Panc1 (cell line): ENCODE measurements at regions not wholly inside any gene's neighbourhood (a gene's known extent, or its start where the extent isn't known, plus 50 kb on each side); places are given as distances from the start of the nearest gene placed in this dataset.

Experiments used
- POLR2AphosphoS5 ChIP-seq: IDR thresholded peaks from 2 replicates; pipeline ENCODE4 v1.6.1; 2012; ENCODE audit warnings: mild to moderate bottlenecking, low read depth, low read length, moderate library complexity
- SIN3A ChIP-seq: IDR thresholded peaks from 2 replicates; pipeline ENCODE4 v1.6.1; 2012; ENCODE audit warnings: low read depth, mild to moderate bottlenecking, low read length, moderate library complexity, borderline replicate concordance; ENCODE audit not compliant: insufficient read depth
- TCF7L2 ChIP-seq: IDR thresholded peaks from 2 replicates; pipeline ENCODE4 v1.6.1; 2011; ENCODE audit warnings: mild to moderate bottlenecking, low read depth, low read length, inconsistent platforms
- TF ChIP-seq, protein P1 (sequence below): fragments of 450-650 bp; IDR thresholded peaks from 2 replicates; pipeline ENCODE4 v1.5.1; 2017; ENCODE audit warnings: mild to moderate bottlenecking
- TF ChIP-seq, protein P2 (sequence below), 2 experiments: IDR thresholded peaks; 2 replicates each; pipeline ENCODE4 v1.6.1; 2011 to 2012; ENCODE audit warnings: low read depth in 2 of 2, control low read depth in 1 of 2, low read length in 1 of 2, mild to moderate bottlenecking in 1 of 2, moderate library complexity in 1 of 2; ENCODE audit not compliant: insufficient read depth in 1 of 2

DNA sequence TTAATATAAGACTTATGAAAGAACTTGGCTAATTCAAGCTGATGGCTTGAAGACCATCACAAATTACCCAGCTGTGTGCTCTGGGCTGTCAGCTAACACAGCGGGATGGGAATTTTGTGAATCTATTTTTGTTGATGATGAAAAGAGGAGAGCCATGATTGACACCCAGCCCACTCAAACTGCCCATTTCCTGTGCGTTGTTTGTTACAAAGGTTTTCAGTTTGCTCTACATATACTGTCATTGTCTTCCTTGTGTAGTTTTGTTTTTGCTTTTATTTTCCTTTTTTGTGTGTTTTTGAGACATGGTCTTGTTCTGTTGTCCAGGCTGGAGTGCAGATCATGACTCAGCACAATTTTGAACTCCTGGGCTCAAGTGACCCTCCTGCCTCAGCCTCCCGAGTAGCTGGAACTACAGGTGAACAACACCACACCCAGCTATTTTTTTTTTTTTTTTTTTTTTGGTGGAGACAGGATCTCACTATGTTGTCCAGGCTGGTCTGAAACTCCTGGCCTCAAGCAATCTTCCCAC, 400.3 kb downstream of the ICE1 start:
- TF ChIP-seq, protein P1, sequence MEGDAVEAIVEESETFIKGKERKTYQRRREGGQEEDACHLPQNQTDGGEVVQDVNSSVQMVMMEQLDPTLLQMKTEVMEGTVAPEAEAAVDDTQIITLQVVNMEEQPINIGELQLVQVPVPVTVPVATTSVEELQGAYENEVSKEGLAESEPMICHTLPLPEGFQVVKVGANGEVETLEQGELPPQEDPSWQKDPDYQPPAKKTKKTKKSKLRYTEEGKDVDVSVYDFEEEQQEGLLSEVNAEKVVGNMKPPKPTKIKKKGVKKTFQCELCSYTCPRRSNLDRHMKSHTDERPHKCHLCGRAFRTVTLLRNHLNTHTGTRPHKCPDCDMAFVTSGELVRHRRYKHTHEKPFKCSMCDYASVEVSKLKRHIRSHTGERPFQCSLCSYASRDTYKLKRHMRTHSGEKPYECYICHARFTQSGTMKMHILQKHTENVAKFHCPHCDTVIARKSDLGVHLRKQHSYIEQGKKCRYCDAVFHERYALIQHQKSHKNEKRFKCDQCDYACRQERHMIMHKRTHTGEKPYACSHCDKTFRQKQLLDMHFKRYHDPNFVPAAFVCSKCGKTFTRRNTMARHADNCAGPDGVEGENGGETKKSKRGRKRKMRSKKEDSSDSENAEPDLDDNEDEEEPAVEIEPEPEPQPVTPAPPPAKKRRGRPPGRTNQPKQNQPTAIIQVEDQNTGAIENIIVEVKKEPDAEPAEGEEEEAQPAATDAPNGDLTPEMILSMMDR: no peak
- no peak for TF ChIP-seq SIN3A
- no peak for TF ChIP-seq POLR2AphosphoS5
- TF ChIP-seq, protein P2, sequence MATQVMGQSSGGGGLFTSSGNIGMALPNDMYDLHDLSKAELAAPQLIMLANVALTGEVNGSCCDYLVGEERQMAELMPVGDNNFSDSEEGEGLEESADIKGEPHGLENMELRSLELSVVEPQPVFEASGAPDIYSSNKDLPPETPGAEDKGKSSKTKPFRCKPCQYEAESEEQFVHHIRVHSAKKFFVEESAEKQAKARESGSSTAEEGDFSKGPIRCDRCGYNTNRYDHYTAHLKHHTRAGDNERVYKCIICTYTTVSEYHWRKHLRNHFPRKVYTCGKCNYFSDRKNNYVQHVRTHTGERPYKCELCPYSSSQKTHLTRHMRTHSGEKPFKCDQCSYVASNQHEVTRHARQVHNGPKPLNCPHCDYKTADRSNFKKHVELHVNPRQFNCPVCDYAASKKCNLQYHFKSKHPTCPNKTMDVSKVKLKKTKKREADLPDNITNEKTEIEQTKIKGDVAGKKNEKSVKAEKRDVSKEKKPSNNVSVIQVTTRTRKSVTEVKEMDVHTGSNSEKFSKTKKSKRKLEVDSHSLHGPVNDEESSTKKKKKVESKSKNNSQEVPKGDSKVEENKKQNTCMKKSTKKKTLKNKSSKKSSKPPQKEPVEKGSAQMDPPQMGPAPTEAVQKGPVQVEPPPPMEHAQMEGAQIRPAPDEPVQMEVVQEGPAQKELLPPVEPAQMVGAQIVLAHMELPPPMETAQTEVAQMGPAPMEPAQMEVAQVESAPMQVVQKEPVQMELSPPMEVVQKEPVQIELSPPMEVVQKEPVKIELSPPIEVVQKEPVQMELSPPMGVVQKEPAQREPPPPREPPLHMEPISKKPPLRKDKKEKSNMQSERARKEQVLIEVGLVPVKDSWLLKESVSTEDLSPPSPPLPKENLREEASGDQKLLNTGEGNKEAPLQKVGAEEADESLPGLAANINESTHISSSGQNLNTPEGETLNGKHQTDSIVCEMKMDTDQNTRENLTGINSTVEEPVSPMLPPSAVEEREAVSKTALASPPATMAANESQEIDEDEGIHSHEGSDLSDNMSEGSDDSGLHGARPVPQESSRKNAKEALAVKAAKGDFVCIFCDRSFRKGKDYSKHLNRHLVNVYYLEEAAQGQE (IDR thresholded peaks at IDR 0.05; ENCODE audit: insufficient read depth in 1 of 2, low read depth in 2 of 2, low read length in 1 of 2): no peak
- TF ChIP-seq TCF7L2: no peak
